ENCODE measurements at regions not wholly inside any gene's neighbourhood (a gene's known extent, or its start where the extent isn't known, plus 50 kb on each side); places are given as distances from the start of the nearest gene placed in this dataset.

DNA sequence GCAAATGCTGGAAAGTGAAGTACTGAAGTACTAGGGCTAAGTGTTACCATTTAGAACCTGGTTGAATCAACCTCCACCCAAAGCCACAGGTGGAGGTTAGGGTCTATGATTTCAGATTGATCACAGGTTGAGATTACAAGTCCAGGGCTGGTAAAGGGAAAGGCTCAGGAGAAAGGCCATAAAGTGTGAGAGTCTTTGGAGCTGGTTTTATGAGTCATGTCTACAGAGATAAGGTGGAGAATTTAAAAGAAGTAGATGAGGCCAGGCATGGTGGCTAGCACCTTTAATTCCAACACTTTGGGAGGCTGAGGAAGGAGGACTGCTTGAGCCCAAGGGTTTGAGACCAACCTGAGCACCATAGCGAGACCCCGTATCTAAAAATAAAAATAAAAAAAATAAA, 221.7 kb upstream of the CDH11 start:
- DNase-seq: no peak
- no peaks in the 10 kb centered on the region for H3K4me1 ChIP-seq (ENCODE audit: control insufficient read depth, insufficient read depth, low read length)
- CTCF ChIA-PET: no interaction called here

More for the DNA sequence above, 221.7 kb upstream of the CDH11 start:
- no peak for ATAC-seq (ENCODE audit: low read depth)
- Histone ChIP-seq H3K36me3 (ENCODE audit: control insufficient read depth, insufficient read depth, low read length) (no peaks in the 10 kb centered on the region), H3K27me3 (ENCODE audit: control insufficient read depth, insufficient read depth, low read length) (no peaks in the 10 kb centered on the region), H3K4me3 (ENCODE audit: insufficient read depth, low read depth, low read length) (no peak overlapping the region), H2AFZ (replicated peaks; ENCODE audit: low read length, poor library complexity) (no peak overlapping the region), H2BK20ac (ENCODE audit: low read depth, low read length) (no peak overlapping the region), H3K56ac (ENCODE audit: extremely low read depth, insufficient read depth, low read length) (no peak overlapping the region), H3K14ac (replicated peaks; ENCODE audit: low read depth, low read length) (no peak overlapping the region), H3K18ac (ENCODE audit: low read depth, low read length) (no peak overlapping the region), H3K23ac (ENCODE audit: low read depth, low read length) (no peak overlapping the region), H3K79me1 (ENCODE audit: low read depth in 1 of 2, low read length in 2 of 2) (no peaks in the 10 kb centered on the region), H2BK15ac (ENCODE audit: low read depth, low read length) (no peak overlapping the region), H2AK5ac (ENCODE audit: low read depth, low read length) (no peak overlapping the region), H2BK5ac (ENCODE audit: low read depth, low read length, poor library complexity, severe bottlenecking) (no peak overlapping the region), H2AK9ac (replicated peaks; ENCODE audit: low read depth, low read length, poor library complexity) (no peak overlapping the region), H4K20me1 (ENCODE audit: insufficient read depth, low read length) (no peaks in the 10 kb centered on the region), H3K4me2 (ENCODE audit: low read depth, low read length) (no peak overlapping the region), H3K9ac (ENCODE audit: low read depth, low read length) (no peak overlapping the region), H4K5ac (ENCODE audit: low read depth, low read length) (no peak overlapping the region), H2BK120ac (ENCODE audit: low read depth, low read length) (no peak overlapping the region), H3K9me1 (ENCODE audit: insufficient read depth, low read length) (no peaks in the 10 kb centered on the region), H4K8ac (ENCODE audit: low read depth in 2 of 2, low read length in 2 of 2) (no peak overlapping the region), H3K9me3 (ENCODE audit: control insufficient read depth, insufficient read depth, low read length) (no peaks in the 10 kb centered on the region), H4K91ac (ENCODE audit: insufficient read depth, low read depth, low read length) (no peak overlapping the region), H3K4ac (ENCODE audit: low read depth, low read length) (no peak overlapping the region), H3K27ac (ENCODE audit: insufficient read depth, low read length) (no peak overlapping the region)
- intact Hi-C loops (cut with micrococcal nuclease) (no loop called here), dilution Hi-C loops (cut with HindIII; ENCODE audit: low sequenced_read_pairs, unreplicated experiment) (no loop called here), in situ Hi-C loops (cut with MboI; ENCODE audit: low sequenced_read_pairs) (no loop called here)
- whole genome bisulfite sequencing, 2 experiments (ENCODE audit: extremely low coverage in 2 of 2, insufficient read length in 1 of 2): no CpG with 5 or more reads among the region's 2 CpGs
- POLR2A ChIA-PET (ENCODE audit: unreplicated experiment): no interaction called here
- no TSS peak for BruUV-seq (replicated peaks)
- TF ChIP-seq CEBPB (IDR thresholded peaks at IDR 0.05; ENCODE audit: low read depth, low read length) (no peak), MXI1 (IDR thresholded peaks at IDR 0.05; ENCODE audit: borderline replicate concordance, low read depth, low read length) (no peak), NFE2L2 (IDR thresholded peaks at IDR 0.05; ENCODE audit: low read depth, low read length) (no peak), BHLHE40 (IDR thresholded peaks at IDR 0.05; ENCODE audit: low read depth, low read length) (no peak), CHD1 (IDR thresholded peaks at IDR 0.05; ENCODE audit: low read depth, low read length) (no peak), USF2 (IDR thresholded peaks at IDR 0.05; ENCODE audit: low read depth, low read length) (no peak), RAD21 (IDR thresholded peaks at IDR 0.05; ENCODE audit: low read length) (no peak), POLR2A (IDR thresholded peaks at IDR 0.05; ENCODE audit: low read depth, low read length) (no peak), ELK1 (IDR thresholded peaks at IDR 0.05; ENCODE audit: borderline replicate concordance, low read depth, low read length) (no peak), RFX5 (IDR thresholded peaks at IDR 0.05; ENCODE audit: low read depth, low read length) (no peak), MAZ (IDR thresholded peaks at IDR 0.05; ENCODE audit: borderline replicate concordance, low read depth, low read length) (no peak), RCOR1 (IDR thresholded peaks at IDR 0.05; ENCODE audit: insufficient replicate concordance, low read length) (no peak), SMC3 (IDR thresholded peaks at IDR 0.05; ENCODE audit: low read depth, low read length) (no peak), MAFK (IDR thresholded peaks at IDR 0.05; ENCODE audit: low read depth, low read length) (no peak), FOS (IDR thresholded peaks at IDR 0.05; ENCODE audit: low read depth, low read length) (no peak)
- TF ChIP-seq, protein P1, sequence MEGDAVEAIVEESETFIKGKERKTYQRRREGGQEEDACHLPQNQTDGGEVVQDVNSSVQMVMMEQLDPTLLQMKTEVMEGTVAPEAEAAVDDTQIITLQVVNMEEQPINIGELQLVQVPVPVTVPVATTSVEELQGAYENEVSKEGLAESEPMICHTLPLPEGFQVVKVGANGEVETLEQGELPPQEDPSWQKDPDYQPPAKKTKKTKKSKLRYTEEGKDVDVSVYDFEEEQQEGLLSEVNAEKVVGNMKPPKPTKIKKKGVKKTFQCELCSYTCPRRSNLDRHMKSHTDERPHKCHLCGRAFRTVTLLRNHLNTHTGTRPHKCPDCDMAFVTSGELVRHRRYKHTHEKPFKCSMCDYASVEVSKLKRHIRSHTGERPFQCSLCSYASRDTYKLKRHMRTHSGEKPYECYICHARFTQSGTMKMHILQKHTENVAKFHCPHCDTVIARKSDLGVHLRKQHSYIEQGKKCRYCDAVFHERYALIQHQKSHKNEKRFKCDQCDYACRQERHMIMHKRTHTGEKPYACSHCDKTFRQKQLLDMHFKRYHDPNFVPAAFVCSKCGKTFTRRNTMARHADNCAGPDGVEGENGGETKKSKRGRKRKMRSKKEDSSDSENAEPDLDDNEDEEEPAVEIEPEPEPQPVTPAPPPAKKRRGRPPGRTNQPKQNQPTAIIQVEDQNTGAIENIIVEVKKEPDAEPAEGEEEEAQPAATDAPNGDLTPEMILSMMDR (conservative IDR thresholded peaks at IDR 0.05; ENCODE audit: low read depth, low read length): no peak
